ENCODE measurements at regions not wholly inside any gene's neighbourhood (a gene's known extent, or its start where the extent isn't known, plus 50 kb on each side); places are given as distances from the start of the nearest gene placed in this dataset.

GRCh38 chr1:81351864-81352263 lies 448.9 kb upstream of the ADGRL2 start:
- no peak for DNase-seq (ENCODE audit: extremely low spot score, unreplicated experiment)
- H3K36me3 Mint-ChIP-seq (ENCODE audit: unreplicated experiment): no peaks in the 10 kb centered on the region

GRCh38 chr1:81349194-81349965 lies 451.4 kb upstream of the ADGRL2 start:
- Mint-ChIP-seq H3K27ac (ENCODE audit: unreplicated experiment) (no peak overlapping the region), H3K27me3 (ENCODE audit: unreplicated experiment) (no peaks in the 10 kb centered on the region), H3K36me3 (ENCODE audit: unreplicated experiment) (no peaks in the 10 kb centered on the region)

More at GRCh38 chr1:81351864-81352263, 448.9 kb upstream of the ADGRL2 start:
- Mint-ChIP-seq H3K27ac (ENCODE audit: unreplicated experiment) (no peak overlapping the region), H3K4me3 (ENCODE audit: unreplicated experiment) (no peak overlapping the region), H3K9me3 (ENCODE audit: unreplicated experiment) (no peaks in the 10 kb centered on the region), H3K27me3 (ENCODE audit: unreplicated experiment) (no peaks in the 10 kb centered on the region), H3K4me1 (ENCODE audit: unreplicated experiment) (no peaks in the 10 kb centered on the region)
- no peak for TF ChIP-seq CTCF (IDR thresholded peaks at IDR 0.05)

GRCh38 chr1:81345110-81345509 lies 455.6 kb upstream of the ADGRL2 start:
- peaks cover 5% of the 10 kb centered on the region for H3K4me1 Mint-ChIP-seq (ENCODE audit: unreplicated experiment)
- no peak for DNase-seq (ENCODE audit: extremely low spot score, unreplicated experiment)
- no peaks in the 10 kb centered on the region for H3K9me3 Mint-ChIP-seq (ENCODE audit: unreplicated experiment)
- H3K27me3 Mint-ChIP-seq (ENCODE audit: unreplicated experiment): no peaks in the 10 kb centered on the region
- no peak overlapping the region for H3K4me3 Mint-ChIP-seq (ENCODE audit: unreplicated experiment)
- no peak for TF ChIP-seq CTCF (IDR thresholded peaks at IDR 0.05)
- H3K27ac Mint-ChIP-seq (ENCODE audit: unreplicated experiment): no peak overlapping the region
- H3K36me3 Mint-ChIP-seq (ENCODE audit: unreplicated experiment): no peaks in the 10 kb centered on the region

More at GRCh38 chr1:81349194-81349965, 451.4 kb upstream of the ADGRL2 start:
- no peak for DNase-seq (ENCODE audit: extremely low spot score, unreplicated experiment)
- no peak for TF ChIP-seq CTCF (IDR thresholded peaks at IDR 0.05)
- H3K4me1 Mint-ChIP-seq (ENCODE audit: unreplicated experiment): no peaks in the 10 kb centered on the region
- H3K9me3 Mint-ChIP-seq (ENCODE audit: unreplicated experiment): no peaks in the 10 kb centered on the region
- H3K4me3 Mint-ChIP-seq (ENCODE audit: unreplicated experiment): no peak overlapping the region

- peaks cover 7% of the 10 kb centered on the region for H3K9me3 Mint-ChIP-seq (ENCODE audit: unreplicated experiment)
- H3K4me1 Mint-ChIP-seq (ENCODE audit: unreplicated experiment): peaks cover 5% of the 10 kb centered on the region
- H3K27me3 Mint-ChIP-seq (ENCODE audit: unreplicated experiment): no peaks in the 10 kb centered on the region
- no peak for DNase-seq (ENCODE audit: extremely low spot score, unreplicated experiment)
- no peaks in the 10 kb centered on the region for H3K36me3 Mint-ChIP-seq (ENCODE audit: unreplicated experiment)
- no peak overlapping the region for H3K27ac Mint-ChIP-seq (ENCODE audit: unreplicated experiment)
- no peak overlapping the region for H3K4me3 Mint-ChIP-seq (ENCODE audit: unreplicated experiment)
- no peak for TF ChIP-seq CTCF (IDR thresholded peaks at IDR 0.05)
Measured at GRCh38 chr1:81340239-81340638, 460.5 kb upstream of the ADGRL2 start.

- no peaks in the 10 kb centered on the region for H3K27me3 Mint-ChIP-seq (ENCODE audit: unreplicated experiment)
- no peak overlapping the region for H3K4me3 Mint-ChIP-seq (ENCODE audit: unreplicated experiment)
- no peak overlapping the region for H3K27ac Mint-ChIP-seq (ENCODE audit: unreplicated experiment)
- no peaks in the 10 kb centered on the region for H3K36me3 Mint-ChIP-seq (ENCODE audit: unreplicated experiment)
- no peak for TF ChIP-seq CTCF (IDR thresholded peaks at IDR 0.05)
- DNase-seq (ENCODE audit: extremely low spot score, unreplicated experiment): no peak
- H3K4me1 Mint-ChIP-seq (ENCODE audit: unreplicated experiment): peaks cover 5% of the 10 kb centered on the region
- H3K9me3 Mint-ChIP-seq (ENCODE audit: unreplicated experiment): peaks cover 7% of the 10 kb centered on the region
Measured at GRCh38 chr1:81337226-81337625, 463.5 kb upstream of the ADGRL2 start.
